Osteoblast (primary cell): ENCODE measurements at regions not wholly inside any gene's neighbourhood (a gene's known extent, or its start where the extent isn't known, plus 50 kb on each side); places are given as distances from the start of the nearest gene placed in this dataset.

ENCODE experiments used
- DNase-seq: peaks from one replicate; pipeline ENCODE4 v3.0.0; 2011; ENCODE audit warnings: low spot score, mixed read lengths; ENCODE audit not compliant: insufficient read length; ENCODE audit errors: missing footprints
- H2AFZ ChIP-seq: 2 replicates; pipeline ENCODE4 v1.6.0; 2011; ENCODE audit warnings: mild to moderate bottlenecking, low read length
- H3K27ac ChIP-seq: 2 replicates; pipeline ENCODE4 v1.5.1; 2011; ENCODE audit warnings: mild to moderate bottlenecking, low read depth, low read length, moderate library complexity
- H3K27me3 ChIP-seq: 2 replicates; pipeline ENCODE4 v1.6.0; 2012; ENCODE audit warnings: mild to moderate bottlenecking, control low read depth, inconsistent platforms, low read length, moderate library complexity; ENCODE audit not compliant: insufficient read depth
- H3K36me3 ChIP-seq: 2 replicates; pipeline ENCODE4 v1.5.1; 2011; ENCODE audit warnings: mild to moderate bottlenecking, low read length, control low read depth, moderate library complexity; ENCODE audit not compliant: insufficient read depth
- H3K4me1 ChIP-seq: 2 replicates; pipeline ENCODE4 v1.5.1; 2011; ENCODE audit warnings: mild to moderate bottlenecking, low read length, control low read depth, moderate library complexity; ENCODE audit not compliant: insufficient read depth
- H3K4me2 ChIP-seq: 2 replicates; pipeline ENCODE4 v1.6.0; 2011; ENCODE audit warnings: mild to moderate bottlenecking, low read length; ENCODE audit not compliant: insufficient read depth
- H3K4me3 ChIP-seq: fragments of 200-600 bp; sonication (generic); 3 replicates; pipeline ENCODE4 v1.5.1; 2012; ENCODE audit warnings: mild to moderate bottlenecking, low read length, inconsistent platforms; ENCODE audit not compliant: insufficient read depth
- H3K79me2 ChIP-seq: 2 replicates; pipeline ENCODE4 v1.6.0; 2012; ENCODE audit warnings: mild to moderate bottlenecking, low read length, control low read depth, inconsistent platforms; ENCODE audit not compliant: insufficient read depth
- H3K9me3 ChIP-seq: 2 replicates; pipeline ENCODE4 v1.5.1; 2011; ENCODE audit warnings: low read depth, low read length, control low read depth
- H4K20me1 ChIP-seq: 2 replicates; pipeline ENCODE4 v1.6.0; 2012; ENCODE audit warnings: mild to moderate bottlenecking, low read length, control low read depth; ENCODE audit not compliant: insufficient read depth
- CTCF ChIP-seq: IDR thresholded peaks from 2 replicates; pipeline ENCODE4 v1.5.1; 2011; ENCODE audit warnings: mild to moderate bottlenecking, low read depth, low read length, moderate library complexity; ENCODE audit errors: extremely low read depth

- Histone ChIP-seq H3K4me1 (no peaks in the 10 kb centered on the region), H3K36me3 (no peaks in the 10 kb centered on the region), H3K9me3 (no peaks in the 10 kb centered on the region), H3K27ac (no peak overlapping the region), H3K27me3 (peaks cover 13% of the 10 kb centered on the region), H2AFZ (no peak overlapping the region), H3K4me3 (no peak overlapping the region), H3K79me2 (no peaks in the 10 kb centered on the region), H4K20me1 (no peaks in the 10 kb centered on the region), H3K4me2 (no peak overlapping the region)
- DNase-seq, result no peak
- TF ChIP-seq CTCF, result no peak
These were observed 57.5 kb upstream of the SLC14A2 start for GRCh38 chr18:45557779-45558178.

GRCh38 chr18:45559258-45559657 is 56.0 kb upstream of the SLC14A2 start:
- TF ChIP-seq CTCF, result no peak

GRCh38 chr18:45560870-45561269 is 54.4 kb upstream of the SLC14A2 start:
- no peak for DNase-seq
- Histone ChIP-seq H4K20me1 (no peaks in the 10 kb centered on the region), H3K4me1 (peaks cover 3% of the 10 kb centered on the region), H3K36me3 (no peaks in the 10 kb centered on the region), H3K4me2 (no peak overlapping the region), H3K27ac (no peak overlapping the region), H3K27me3 (peaks cover 3% of the 10 kb centered on the region), H3K79me2 (no peaks in the 10 kb centered on the region), H3K4me3 (no peak overlapping the region), H3K9me3 (no peaks in the 10 kb centered on the region), H2AFZ (no peak overlapping the region)
- TF ChIP-seq CTCF, result no peak

More at GRCh38 chr18:45559258-45559657, 56.0 kb upstream of the SLC14A2 start:
- no peaks in the 10 kb centered on the region for H4K20me1 ChIP-seq
- no peak overlapping the region for H3K4me3 ChIP-seq
- H3K9me3 ChIP-seq, result no peaks in the 10 kb centered on the region
- H3K4me2 ChIP-seq, result no peak overlapping the region
- no peaks in the 10 kb centered on the region for H3K79me2 ChIP-seq
- no peak for DNase-seq
- H3K27ac ChIP-seq, result no peak overlapping the region
- no peak overlapping the region for H2AFZ ChIP-seq
- H3K36me3 ChIP-seq, result no peaks in the 10 kb centered on the region
- peaks cover 3% of the 10 kb centered on the region for H3K4me1 ChIP-seq
- H3K27me3 ChIP-seq, result peaks cover 8% of the 10 kb centered on the region

GRCh38 chr18:45562567-45563479 is 52.5 kb upstream of the SLC14A2 start:
- no peak overlapping the region for H2AFZ ChIP-seq
- DNase-seq, result no peak

More at GRCh38 chr18:45562567-45563479, 52.5 kb upstream of the SLC14A2 start:
- no peak for TF ChIP-seq CTCF
- peaks cover 15% of the 10 kb centered on the region for H3K4me1 ChIP-seq
- no peak overlapping the region for H3K4me2 ChIP-seq
- no peak overlapping the region for H3K4me3 ChIP-seq
- H3K36me3 ChIP-seq, result no peaks in the 10 kb centered on the region
- no peaks in the 10 kb centered on the region for H4K20me1 ChIP-seq
- H3K27ac ChIP-seq, result no peak overlapping the region
- no peaks in the 10 kb centered on the region for H3K79me2 ChIP-seq
- no peaks in the 10 kb centered on the region for H3K27me3 ChIP-seq
- H3K9me3 ChIP-seq, result no peaks in the 10 kb centered on the region
